ENCODE measurements at regions not wholly inside any gene's neighbourhood (a gene's known extent, or its start where the extent isn't known, plus 50 kb on each side); places are given as distances from the start of the nearest gene placed in this dataset.

DNA sequence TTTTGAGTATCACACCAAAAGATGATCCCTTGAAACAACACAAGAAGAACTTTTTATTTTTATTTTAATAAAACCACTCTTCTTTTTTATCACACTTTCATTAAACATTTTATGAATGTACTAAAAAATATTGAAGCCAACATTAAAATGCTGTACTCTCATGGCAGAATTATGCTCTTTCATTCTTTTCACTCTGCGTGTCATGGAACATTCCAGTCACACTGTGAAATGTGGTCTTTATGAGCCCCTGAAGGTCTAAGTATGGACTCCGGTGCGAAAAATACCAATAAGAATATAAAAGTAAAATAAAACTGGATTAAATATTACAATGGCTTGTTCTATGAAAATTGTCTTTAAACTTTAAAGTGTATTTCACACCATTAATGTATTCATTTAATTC is 148.4 kb downstream of the TMEM26 start:
- TF ChIP-seq CTCF (IDR thresholded peaks at IDR 0.05; ENCODE audit: low read depth, low read length, missing control alignments), result no peak
- H3K4me3 ChIP-seq (ENCODE audit: low read depth, low read length), result no peak overlapping the region
- no peak for DNase-seq (ENCODE audit: low read depth)

DNA sequence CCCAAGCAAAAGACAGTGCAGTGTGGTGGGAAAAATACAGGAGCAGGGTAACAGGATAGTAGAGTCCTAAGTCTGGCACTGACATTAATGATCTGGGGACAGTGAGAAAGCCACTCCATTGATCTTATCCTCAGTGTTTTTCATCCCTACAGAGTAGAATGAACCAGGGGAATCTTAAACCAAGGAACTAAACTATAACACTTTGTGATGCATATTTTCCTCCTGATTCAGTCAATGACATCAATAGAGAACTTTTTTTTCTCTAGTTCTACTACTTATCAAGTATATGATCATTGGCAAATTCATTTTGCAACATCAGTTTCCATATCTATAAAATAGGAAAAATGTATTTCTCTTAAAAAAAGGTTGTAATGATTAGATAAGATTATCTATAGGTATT is 151.1 kb downstream of the TMEM26 start:
- no peak for TF ChIP-seq CTCF (IDR thresholded peaks at IDR 0.05; ENCODE audit: low read depth, low read length, missing control alignments)
- H3K4me3 ChIP-seq (ENCODE audit: low read depth, low read length), result no peak overlapping the region

GRCh38 chr10:61301575-61301974 is 151.6 kb downstream of the TMEM26 start:
- no peak for TF ChIP-seq CTCF (IDR thresholded peaks at IDR 0.05; ENCODE audit: low read depth, low read length, missing control alignments)
- DNase-seq (ENCODE audit: low read depth), result no peak
- no peak overlapping the region for H3K4me3 ChIP-seq (ENCODE audit: low read depth, low read length)

More for the DNA sequence above, 151.1 kb downstream of the TMEM26 start:
- DNase-seq (ENCODE audit: low read depth), result no peak

DNA sequence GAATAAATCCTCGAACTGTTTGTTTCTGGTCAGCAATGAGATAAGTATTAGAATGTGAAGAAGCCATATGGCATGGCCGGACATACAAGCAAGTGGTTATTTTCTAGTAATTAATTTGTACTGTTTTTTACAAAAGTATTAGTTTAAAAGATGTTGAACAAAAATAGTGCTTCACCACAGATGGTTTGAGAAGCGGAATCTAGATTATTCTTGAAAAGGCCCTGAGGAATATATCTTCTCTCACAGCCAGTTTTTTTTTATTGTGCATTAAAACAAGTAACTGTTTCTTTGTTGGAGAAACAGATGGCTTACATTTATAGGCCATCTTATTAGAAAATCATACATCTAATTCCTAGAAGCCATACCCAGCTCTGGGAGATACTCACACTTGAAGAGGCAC is 153.3 kb downstream of the TMEM26 start:
- DNase-seq (ENCODE audit: low read depth), result no peak
- TF ChIP-seq CTCF (IDR thresholded peaks at IDR 0.05; ENCODE audit: low read depth, low read length, missing control alignments), result no peak
- H3K4me3 ChIP-seq (ENCODE audit: low read depth, low read length), result no peak overlapping the region

DNA sequence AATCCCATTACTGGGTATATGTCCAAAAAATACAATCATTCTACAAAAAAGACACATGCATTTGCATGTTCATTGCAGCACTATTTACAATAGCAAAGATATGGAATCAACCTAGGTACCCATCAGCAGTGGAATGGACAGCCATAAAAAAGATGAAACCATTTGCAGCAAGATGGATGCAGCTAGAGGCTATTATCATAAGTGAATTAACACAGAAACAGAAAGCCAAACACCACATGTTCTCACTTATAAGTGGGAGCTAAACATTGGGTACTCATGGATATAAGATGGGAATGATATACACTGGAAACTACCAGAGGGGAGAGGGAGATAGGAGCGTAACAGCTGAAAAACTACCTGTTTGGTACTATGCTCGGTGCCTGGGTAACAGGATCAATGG is 154.0 kb downstream of the TMEM26 start:
- H3K4me3 ChIP-seq (ENCODE audit: low read depth, low read length), result no peak overlapping the region
- TF ChIP-seq CTCF (IDR thresholded peaks at IDR 0.05; ENCODE audit: low read depth, low read length, missing control alignments), result no peak
- no peak for DNase-seq (ENCODE audit: low read depth)

DNA sequence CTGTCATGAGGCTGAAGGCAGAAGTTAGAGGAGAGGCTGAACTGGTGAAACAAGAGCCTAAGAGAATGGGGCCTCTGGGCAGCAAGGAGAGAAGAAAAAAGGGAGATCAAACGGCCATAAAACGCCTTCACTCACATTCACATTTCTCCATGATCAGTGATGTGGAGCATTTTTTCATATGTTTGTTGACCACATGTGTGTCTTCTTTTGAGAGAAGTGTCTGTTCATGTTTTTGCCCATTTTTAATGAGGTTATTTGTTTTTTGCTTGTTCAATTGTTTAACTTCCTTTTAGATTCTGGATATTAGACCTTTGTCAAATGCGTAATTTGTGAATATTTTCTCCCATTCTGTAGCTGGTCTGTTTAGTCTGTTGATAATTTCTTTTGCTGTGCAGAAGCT is 155.0 kb downstream of the TMEM26 start:
- H3K4me3 ChIP-seq (ENCODE audit: low read depth, low read length), result no peak overlapping the region
- DNase-seq (ENCODE audit: low read depth), result no peak
- no peak for TF ChIP-seq CTCF (IDR thresholded peaks at IDR 0.05; ENCODE audit: low read depth, low read length, missing control alignments)

DNA sequence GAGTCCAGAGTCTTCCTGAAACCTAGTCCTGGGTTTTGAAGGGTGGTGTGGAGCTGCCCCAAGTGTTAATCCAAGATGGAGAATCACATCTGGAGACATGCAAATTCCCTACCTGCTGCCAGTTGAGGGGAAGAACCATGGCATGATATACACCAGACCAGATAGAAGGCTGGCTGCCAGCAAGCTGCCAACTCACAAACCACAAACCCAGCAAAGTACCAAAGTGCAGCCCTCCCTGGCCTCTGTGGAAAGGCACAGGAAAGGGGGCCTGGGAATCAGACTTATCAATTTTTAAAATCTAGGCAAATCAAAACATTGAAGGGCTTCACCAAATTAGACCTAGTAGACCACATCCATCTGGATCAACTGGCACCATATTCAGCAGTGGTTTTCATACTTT is 157.0 kb downstream of the TMEM26 start:
- no peak for DNase-seq (ENCODE audit: low read depth)
- no peak overlapping the region for H3K4me3 ChIP-seq (ENCODE audit: low read depth, low read length)
- no peak for TF ChIP-seq CTCF (IDR thresholded peaks at IDR 0.05; ENCODE audit: low read depth, low read length, missing control alignments)

Measured in GM12864 (cell line).